ENCODE measurements at regions not wholly inside any gene's neighbourhood (a gene's known extent, or its start where the extent isn't known, plus 50 kb on each side); places are given as distances from the start of the nearest gene placed in this dataset.

DNA sequence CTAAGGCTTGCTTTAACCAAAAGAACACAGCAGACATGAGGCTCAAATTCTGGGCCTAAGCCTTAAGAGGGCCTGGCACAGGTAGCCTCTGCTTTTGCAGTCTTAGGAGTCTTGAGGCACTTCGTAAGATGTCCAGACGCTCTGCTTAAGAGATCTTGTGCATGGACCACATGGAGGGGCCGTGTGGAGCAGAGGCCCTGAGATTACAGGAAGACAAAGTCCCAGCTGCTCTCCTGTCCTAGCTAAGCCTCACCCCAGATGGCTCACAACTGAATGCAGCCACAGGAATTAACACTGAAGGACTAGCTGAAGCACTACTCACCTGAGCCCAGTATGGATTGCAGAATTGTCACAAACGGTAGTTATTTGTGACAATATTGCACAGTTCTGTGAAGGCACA, 446.0 kb downstream of the PDZRN4 start:
- TF ChIP-seq, protein P1, sequence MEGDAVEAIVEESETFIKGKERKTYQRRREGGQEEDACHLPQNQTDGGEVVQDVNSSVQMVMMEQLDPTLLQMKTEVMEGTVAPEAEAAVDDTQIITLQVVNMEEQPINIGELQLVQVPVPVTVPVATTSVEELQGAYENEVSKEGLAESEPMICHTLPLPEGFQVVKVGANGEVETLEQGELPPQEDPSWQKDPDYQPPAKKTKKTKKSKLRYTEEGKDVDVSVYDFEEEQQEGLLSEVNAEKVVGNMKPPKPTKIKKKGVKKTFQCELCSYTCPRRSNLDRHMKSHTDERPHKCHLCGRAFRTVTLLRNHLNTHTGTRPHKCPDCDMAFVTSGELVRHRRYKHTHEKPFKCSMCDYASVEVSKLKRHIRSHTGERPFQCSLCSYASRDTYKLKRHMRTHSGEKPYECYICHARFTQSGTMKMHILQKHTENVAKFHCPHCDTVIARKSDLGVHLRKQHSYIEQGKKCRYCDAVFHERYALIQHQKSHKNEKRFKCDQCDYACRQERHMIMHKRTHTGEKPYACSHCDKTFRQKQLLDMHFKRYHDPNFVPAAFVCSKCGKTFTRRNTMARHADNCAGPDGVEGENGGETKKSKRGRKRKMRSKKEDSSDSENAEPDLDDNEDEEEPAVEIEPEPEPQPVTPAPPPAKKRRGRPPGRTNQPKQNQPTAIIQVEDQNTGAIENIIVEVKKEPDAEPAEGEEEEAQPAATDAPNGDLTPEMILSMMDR (IDR thresholded peaks at IDR 0.05; ENCODE audit: low read depth, low read length), result no peak
- TF ChIP-seq EZH2phosphoT487 (IDR thresholded peaks at IDR 0.05; ENCODE audit: low read depth), result no peak
